ENCODE measurements at regions not wholly inside any gene's neighbourhood (a gene's known extent, or its start where the extent isn't known, plus 50 kb on each side); places are given as distances from the start of the nearest gene placed in this dataset.

GRCh38 chr3:135622215-135622614 lies 343.3 kb upstream of the PPP2R3A start:
- Histone ChIP-seq H3K27ac (ENCODE audit: low read length) (no peak overlapping the region), H4K20me1 (ENCODE audit: insufficient read depth) (no peaks in the 10 kb centered on the region), H3K36me3 (ENCODE audit: insufficient read depth, low read length) (no peaks in the 10 kb centered on the region), H3K79me2 (replicated peaks; ENCODE audit: insufficient read depth, low read length) (no peaks in the 10 kb centered on the region), H3K9me2 (ENCODE audit: insufficient read depth, low read length) (no peaks in the 10 kb centered on the region), H3K4me3 (ENCODE audit: low read length) (no peak overlapping the region), H2AFZ (ENCODE audit: low read depth, low read length) (no peak overlapping the region), H3K27me3 (ENCODE audit: insufficient read depth, low read depth, low read length) (no peaks in the 10 kb centered on the region), H3K9me3 (ENCODE audit: low read length) (no peaks in the 10 kb centered on the region), H3K9ac (ENCODE audit: low read length) (no peak overlapping the region), H3F3A (ENCODE audit: insufficient read depth, low read length, poor library complexity, severe bottlenecking) (no peaks in the 10 kb centered on the region), H3K4me2 (ENCODE audit: low read length) (no peak overlapping the region)
- no peak for TF ChIP-seq REST (IDR thresholded peaks at IDR 0.05; ENCODE audit: borderline replicate concordance)
- no peak for TF ChIP-seq MXI1 (conservative IDR thresholded peaks at IDR 0.05; ENCODE audit: poor library complexity, severe bottlenecking)
- TF ChIP-seq EP300 (conservative IDR thresholded peaks at IDR 0.05; ENCODE audit: poor library complexity, severe bottlenecking), result no peak
- no peak for TF ChIP-seq SMC3 (conservative IDR thresholded peaks at IDR 0.05; ENCODE audit: poor library complexity)
- TF ChIP-seq EZH2 (IDR thresholded peaks at IDR 0.05; ENCODE audit: borderline replicate concordance, insufficient read depth, low read length, poor library complexity, severe bottlenecking), result no peak
- no peak for TF ChIP-seq POLR2AphosphoS5 (IDR thresholded peaks at IDR 0.05)
- TF ChIP-seq CTCF (IDR thresholded peaks at IDR 0.05; ENCODE audit: poor library complexity, severe bottlenecking), result no peak
- no peak for TF ChIP-seq RAD21 (conservative IDR thresholded peaks at IDR 0.05)
- no peak for TF ChIP-seq TAF1 (IDR thresholded peaks at IDR 0.05; ENCODE audit: low read depth)

- H3K36me3 ChIP-seq (ENCODE audit: insufficient read depth, low read length), result no peaks in the 10 kb centered on the region
- TF ChIP-seq TAF1 (IDR thresholded peaks at IDR 0.05; ENCODE audit: low read depth), result no peak
- no peak for TF ChIP-seq EP300 (conservative IDR thresholded peaks at IDR 0.05; ENCODE audit: poor library complexity, severe bottlenecking)
- no peak for TF ChIP-seq REST (IDR thresholded peaks at IDR 0.05; ENCODE audit: borderline replicate concordance)
- no peak for TF ChIP-seq CTCF (IDR thresholded peaks at IDR 0.05; ENCODE audit: poor library complexity, severe bottlenecking)
- TF ChIP-seq EZH2 (IDR thresholded peaks at IDR 0.05; ENCODE audit: borderline replicate concordance, insufficient read depth, low read length, poor library complexity, severe bottlenecking), result no peak
- no peak for TF ChIP-seq SMC3 (conservative IDR thresholded peaks at IDR 0.05; ENCODE audit: poor library complexity)
- TF ChIP-seq POLR2AphosphoS5 (IDR thresholded peaks at IDR 0.05), result no peak
- no peak for TF ChIP-seq RAD21 (conservative IDR thresholded peaks at IDR 0.05)
- TF ChIP-seq MXI1 (conservative IDR thresholded peaks at IDR 0.05; ENCODE audit: poor library complexity, severe bottlenecking), result no peak
- no peaks in the 10 kb centered on the region for H3K27me3 ChIP-seq (ENCODE audit: insufficient read depth, low read depth, low read length)
- no peak overlapping the region for H3K4me2 ChIP-seq (ENCODE audit: low read length)
- no peak overlapping the region for H3K4me3 ChIP-seq (ENCODE audit: low read length)
- H3K9me2 ChIP-seq (ENCODE audit: insufficient read depth, low read length), result no peaks in the 10 kb centered on the region
- no peaks in the 10 kb centered on the region for H3K79me2 ChIP-seq (replicated peaks; ENCODE audit: insufficient read depth, low read length)
- H3K27ac ChIP-seq (ENCODE audit: low read length), result no peak overlapping the region
- no peak overlapping the region for H2AFZ ChIP-seq (ENCODE audit: low read depth, low read length)
- no peaks in the 10 kb centered on the region for H4K20me1 ChIP-seq (ENCODE audit: insufficient read depth)
- no peaks in the 10 kb centered on the region for H3K9me3 ChIP-seq (ENCODE audit: low read length)
- no peak overlapping the region for H3K9ac ChIP-seq (ENCODE audit: low read length)
- no peaks in the 10 kb centered on the region for H3F3A ChIP-seq (ENCODE audit: insufficient read depth, low read length, poor library complexity, severe bottlenecking)
Observed at GRCh38 chr3:135622656-135623055, 342.9 kb upstream of the PPP2R3A start.

Data from neural cell (in vitro differentiated cells).